Muscle of leg (tissue), 3 donors: ENCODE measurements at regions not wholly inside any gene's neighbourhood (a gene's known extent, or its start where the extent isn't known, plus 50 kb on each side); places are given as distances from the start of the nearest gene placed in this dataset.
A peak's percentile ranks its signal among the peaks of the same experiment; 100 is the strongest.

Experiments
- DNase-seq: peaks from one replicate; pipeline ENCODE4 v3.0.0; 2013
- H3K27ac ChIP-seq: one replicate; pipeline ENCODE4 v1.5.1; 2013; ENCODE audit warnings: mild to moderate bottlenecking, low read length, control low read depth
- H3K27me3 ChIP-seq: one replicate; pipeline ENCODE4 v1.6.1; 2013; ENCODE audit warnings: low read length; ENCODE audit not compliant: control insufficient read depth, insufficient read depth
- H3K36me3 ChIP-seq: one replicate; pipeline ENCODE4 v1.6.1; 2013; ENCODE audit warnings: low read length; ENCODE audit not compliant: control insufficient read depth, insufficient read depth
- H3K4me1 ChIP-seq: one replicate; pipeline ENCODE4 v1.6.1; 2013; ENCODE audit warnings: low read length; ENCODE audit not compliant: control insufficient read depth, insufficient read depth
- H3K4me3 ChIP-seq: one replicate; pipeline ENCODE4 v1.5.1; 2013; ENCODE audit warnings: low read length, control low read depth
- H3K9me3 ChIP-seq: replicated peaks from 2 replicates; pipeline ENCODE4 v1.6.1; 2013; ENCODE audit warnings: low read depth, low read length; ENCODE audit not compliant: control insufficient read depth
- WGBS: methylation state at CpG from one replicate; pipeline ENCODE4 v1.1.5; 2013; ENCODE audit warnings: missing lambda C conversion rate; ENCODE audit not compliant: insufficient coverage; 5-methylcytosine and 5-hydroxymethylcytosine counted together

GRCh38 chr2:48855142-48855541, 99.6 kb upstream of the LHCGR start:
- H3K36me3 ChIP-seq, result no peaks in the 10 kb centered on the region
- WGBS, result no CpG with 5 or more reads among the region's 2 CpGs
- H3K4me3 ChIP-seq, result no peak overlapping the region
- H3K9me3 ChIP-seq, result no peaks in the 10 kb centered on the region
- DNase-seq, result no peak
- no peaks in the 10 kb centered on the region for H3K4me1 ChIP-seq
- H3K27me3 ChIP-seq, result no peaks in the 10 kb centered on the region
- no peak overlapping the region for H3K27ac ChIP-seq

GRCh38 chr2:48854681-48855080, 99.2 kb upstream of the LHCGR start:
- Histone ChIP-seq H3K27ac (no peak overlapping the region), H3K4me1 (no peaks in the 10 kb centered on the region), H3K27me3 (no peaks in the 10 kb centered on the region), H3K36me3 (no peaks in the 10 kb centered on the region), H3K4me3 (no peak overlapping the region), H3K9me3 (no peaks in the 10 kb centered on the region)
- 80% methylated on average over 1 of the region's 1 CpG for WGBS
- DNase-seq, result no peak

- no peaks in the 10 kb centered on the region for H3K4me1 ChIP-seq
- H3K27ac ChIP-seq, result no peak overlapping the region
- no peak overlapping the region for H3K4me3 ChIP-seq
- H3K9me3 ChIP-seq, result no peaks in the 10 kb centered on the region
- DNase-seq, result no peak
- no CpG with 5 or more reads among the region's 1 CpG for WGBS
- H3K36me3 ChIP-seq, result no peaks in the 10 kb centered on the region
- H3K27me3 ChIP-seq, result no peaks in the 10 kb centered on the region
Observed at GRCh38 chr2:48852938-48853337, 97.4 kb upstream of the LHCGR start.

GRCh38 chr2:48851161-48851560, 95.6 kb upstream of the LHCGR start:
- Histone ChIP-seq H3K9me3 (no peaks in the 10 kb centered on the region), H3K4me3 (no peak overlapping the region), H3K27me3 (no peaks in the 10 kb centered on the region), H3K36me3 (no peaks in the 10 kb centered on the region), H3K27ac (no peak overlapping the region), H3K4me1 (no peaks in the 10 kb centered on the region)
- 86% methylated on average over 2 of the region's 3 CpGs for WGBS
- no peak for DNase-seq

- DNase-seq, result no peak
- Histone ChIP-seq H3K27me3 (no peaks in the 10 kb centered on the region), H3K27ac (no peak overlapping the region), H3K4me3 (no peak overlapping the region), H3K4me1 (peaks cover 5% of the 10 kb centered on the region), H3K36me3 (no peaks in the 10 kb centered on the region), H3K9me3 (no peaks in the 10 kb centered on the region)
- no CpG with 5 or more reads among the region's 5 CpGs for WGBS
Observed at GRCh38 chr2:48849770-48850169, 94.2 kb upstream of the LHCGR start.

- H3K9me3 ChIP-seq, result no peaks in the 10 kb centered on the region
- no peak overlapping the region for H3K4me3 ChIP-seq
- WGBS, result 29% methylated on average over 2 of the region's 3 CpGs
- H3K36me3 ChIP-seq, result no peaks in the 10 kb centered on the region
- peak; percentile 37 for DNase-seq
- H3K4me1 ChIP-seq, result peaks cover 5% of the 10 kb centered on the region
- H3K27ac ChIP-seq, result no peak overlapping the region
- H3K27me3 ChIP-seq, result no peaks in the 10 kb centered on the region
Observed at GRCh38 chr2:48845684-48846083, 90.2 kb upstream of the LHCGR start.

- no CpG with 5 or more reads among the region's 3 CpGs for WGBS
Observed at GRCh38 chr2:48844417-48845155, 89.1 kb upstream of the LHCGR start.

GRCh38 chr2:48841126-48841525, 85.6 kb upstream of the LHCGR start:
- no peaks in the 10 kb centered on the region for H3K36me3 ChIP-seq
- H3K4me3 ChIP-seq, result no peak overlapping the region
- no peaks in the 10 kb centered on the region for H3K27me3 ChIP-seq
- no peaks in the 10 kb centered on the region for H3K9me3 ChIP-seq
- WGBS, result 100% methylated on average over 1 of the region's 2 CpGs
- no peak for DNase-seq
- peaks cover 5% of the 10 kb centered on the region for H3K4me1 ChIP-seq
- no peak overlapping the region for H3K27ac ChIP-seq

More at GRCh38 chr2:48844417-48845155, 89.1 kb upstream of the LHCGR start:
- no peaks in the 10 kb centered on the region for H3K9me3 ChIP-seq
- DNase-seq, result no peak
- no peak overlapping the region for H3K4me3 ChIP-seq
- no peaks in the 10 kb centered on the region for H3K36me3 ChIP-seq
- H3K27ac ChIP-seq, result no peak overlapping the region
- no peaks in the 10 kb centered on the region for H3K27me3 ChIP-seq
- H3K4me1 ChIP-seq, result peaks cover 5% of the 10 kb centered on the region

- 80% methylated on average over 1 of the region's 2 CpGs for WGBS
- Histone ChIP-seq H3K4me1 (no peaks in the 10 kb centered on the region), H3K9me3 (no peaks in the 10 kb centered on the region), H3K4me3 (no peak overlapping the region), H3K27ac (no peak overlapping the region), H3K36me3 (no peaks in the 10 kb centered on the region), H3K27me3 (no peaks in the 10 kb centered on the region)
- DNase-seq, result no peak
Observed at GRCh38 chr2:48838029-48838428, 82.5 kb upstream of the LHCGR start.

GRCh38 chr2:48829569-48829968, 74.0 kb upstream of the LHCGR start:
- H3K27ac ChIP-seq, result no peak overlapping the region
- H3K27me3 ChIP-seq, result no peaks in the 10 kb centered on the region
- no peak for DNase-seq
- no peak overlapping the region for H3K4me3 ChIP-seq
- H3K36me3 ChIP-seq, result no peaks in the 10 kb centered on the region
- no peaks in the 10 kb centered on the region for H3K4me1 ChIP-seq
- H3K9me3 ChIP-seq, result no peaks in the 10 kb centered on the region

GRCh38 chr2:48829036-48829435, 73.5 kb upstream of the LHCGR start:
- no peaks in the 10 kb centered on the region for H3K27me3 ChIP-seq
- H3K4me3 ChIP-seq, result no peak overlapping the region
- H3K27ac ChIP-seq, result no peak overlapping the region
- H3K4me1 ChIP-seq, result no peaks in the 10 kb centered on the region
- H3K36me3 ChIP-seq, result no peaks in the 10 kb centered on the region
- H3K9me3 ChIP-seq, result no peaks in the 10 kb centered on the region
- no peak for DNase-seq
